Testis (tissue), 2 donors: ENCODE measurements at regions not wholly inside any gene's neighbourhood (a gene's known extent, or its start where the extent isn't known, plus 50 kb on each side); places are given as distances from the start of the nearest gene placed in this dataset.

Experiments
- POLR2A ChIP-seq: fragments of 450-650 bp; IDR thresholded peaks from one replicate; pipeline ENCODE4 v1.6.1; 2017; ENCODE audit warnings: antibody characterized with exemption, mild to moderate bottlenecking, moderate library complexity
- TF ChIP-seq, protein P1 (sequence below), 3 experiments: fragments of 450-650 bp in 2 of 3; fragments of 200-600 bp in 1 of 3; sonication (generic) in 1 of 3; IDR thresholded peaks; one replicate each; pipeline ENCODE4 v1.5.1; 2016 to 2019; ENCODE audit warnings: antibody characterized with exemption in 3 of 3, mild to moderate bottlenecking in 2 of 3, moderate library complexity in 1 of 3

DNA sequence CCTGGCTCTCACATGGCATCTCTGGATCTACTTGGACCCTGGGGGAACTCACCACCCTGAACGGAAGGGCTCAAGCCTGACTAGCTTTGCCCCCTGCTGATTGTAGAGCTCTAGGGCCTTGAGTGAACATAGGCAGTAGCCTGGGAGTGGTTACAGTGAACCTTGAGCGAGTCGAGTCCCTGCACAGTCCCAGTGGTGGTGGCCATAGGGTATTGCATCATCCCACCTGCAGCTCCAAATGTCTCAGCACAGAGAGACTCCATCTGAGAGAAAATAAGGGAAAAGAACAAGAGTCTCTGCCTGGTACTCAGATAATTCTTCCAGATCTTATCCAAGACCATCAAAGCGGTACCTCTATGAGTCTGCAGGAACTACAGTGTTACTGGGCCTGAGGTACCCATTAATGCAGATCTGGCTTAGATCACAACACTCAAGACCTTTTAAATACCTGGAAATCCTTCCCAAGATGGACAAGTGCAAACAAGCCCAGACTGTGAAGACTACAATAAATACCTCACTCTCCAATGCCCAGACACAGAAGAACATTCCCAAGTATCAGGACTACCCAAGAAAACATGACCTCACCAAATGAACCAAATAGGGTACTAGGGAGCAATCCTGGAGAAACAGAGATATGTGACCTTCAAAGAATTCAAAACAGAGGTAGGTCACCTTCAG lies 167.5 kb upstream of the TET2 start:
- TF ChIP-seq, protein P1, sequence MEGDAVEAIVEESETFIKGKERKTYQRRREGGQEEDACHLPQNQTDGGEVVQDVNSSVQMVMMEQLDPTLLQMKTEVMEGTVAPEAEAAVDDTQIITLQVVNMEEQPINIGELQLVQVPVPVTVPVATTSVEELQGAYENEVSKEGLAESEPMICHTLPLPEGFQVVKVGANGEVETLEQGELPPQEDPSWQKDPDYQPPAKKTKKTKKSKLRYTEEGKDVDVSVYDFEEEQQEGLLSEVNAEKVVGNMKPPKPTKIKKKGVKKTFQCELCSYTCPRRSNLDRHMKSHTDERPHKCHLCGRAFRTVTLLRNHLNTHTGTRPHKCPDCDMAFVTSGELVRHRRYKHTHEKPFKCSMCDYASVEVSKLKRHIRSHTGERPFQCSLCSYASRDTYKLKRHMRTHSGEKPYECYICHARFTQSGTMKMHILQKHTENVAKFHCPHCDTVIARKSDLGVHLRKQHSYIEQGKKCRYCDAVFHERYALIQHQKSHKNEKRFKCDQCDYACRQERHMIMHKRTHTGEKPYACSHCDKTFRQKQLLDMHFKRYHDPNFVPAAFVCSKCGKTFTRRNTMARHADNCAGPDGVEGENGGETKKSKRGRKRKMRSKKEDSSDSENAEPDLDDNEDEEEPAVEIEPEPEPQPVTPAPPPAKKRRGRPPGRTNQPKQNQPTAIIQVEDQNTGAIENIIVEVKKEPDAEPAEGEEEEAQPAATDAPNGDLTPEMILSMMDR (IDR thresholded peaks at IDR 0.05), result no peak
- TF ChIP-seq POLR2A, result no peak
